Esophagus muscularis mucosa (tissue), 3 donors: ENCODE measurements at regions not wholly inside any gene's neighbourhood (a gene's known extent, or its start where the extent isn't known, plus 50 kb on each side); places are given as distances from the start of the nearest gene placed in this dataset.

Experiments
- CTCF ChIP-seq, 3 experiments: fragments of 200-600 bp in 2 of 3; fragments of 450-650 bp in 1 of 3; sonication (generic) in 2 of 3; IDR thresholded peaks; one replicate each; pipeline ENCODE4 v1.5.1; 2017 to 2019; ENCODE audit warnings: antibody characterized with exemption in 3 of 3, mild to moderate bottlenecking in 2 of 3, moderate library complexity in 1 of 3
- POLR2A ChIP-seq: fragments of 450-650 bp; IDR thresholded peaks from one replicate; pipeline ENCODE4 v1.6.1; 2017; ENCODE audit warnings: antibody characterized with exemption, moderate library complexity, mild to moderate bottlenecking, low read depth
- POLR2AphosphoS5 ChIP-seq, 2 donors: sonication (generic); formaldehyde crosslinking; IDR thresholded peaks; one replicate each; pipeline ENCODE4 v1.6.1; 2017; ENCODE audit warnings: antibody characterized with exemption in 2 of 2

GRCh38 chr20:6868861-6869260, 101.4 kb downstream of the BMP2 start:
- TF ChIP-seq POLR2A: no peak
- no peak for TF ChIP-seq CTCF (IDR thresholded peaks at IDR 0.05)
- no peak for TF ChIP-seq POLR2AphosphoS5 (IDR thresholded peaks at IDR 0.05)
